ENCODE measurements at regions not wholly inside any gene's neighbourhood (a gene's known extent, or its start where the extent isn't known, plus 50 kb on each side); places are given as distances from the start of the nearest gene placed in this dataset.

- no peak for DNase-seq
- H3K27ac ChIP-seq (ENCODE audit: low read depth in 1 of 2, low read length in 2 of 2): no peak overlapping the region
- no peak overlapping the region for H3K4me3 Mint-ChIP-seq
- no peaks in the 10 kb centered on the region for H3K4me1 Mint-ChIP-seq (ENCODE audit: low read depth)
- peaks cover 0 to 4% of the 10 kb centered on the region in 2 experiments for H3K9me3 ChIP-seq (ENCODE audit: control insufficient read depth in 1 of 2, insufficient read depth in 1 of 2, low read length in 2 of 2)
- no peak for ATAC-seq (ENCODE audit: poor library complexity)
- TF ChIP-seq CTCF (IDR thresholded peaks at IDR 0.05): no peak
- no peaks in the 10 kb centered on the region for H3K4me1 ChIP-seq (ENCODE audit: insufficient read depth, low read length)
- no peaks in the 10 kb centered on the region for H3K36me3 ChIP-seq (ENCODE audit: insufficient read depth, low read length)
- no peak overlapping the region for H3K27ac Mint-ChIP-seq
- H3K36me3 Mint-ChIP-seq (ENCODE audit: low read depth): no peaks in the 10 kb centered on the region
- no peaks in the 10 kb centered on the region for H3K9me3 Mint-ChIP-seq
- intact Hi-C loops (cut with DNase I, micrococcal nuclease): no loop called here
- POLR2A ChIA-PET: no interaction called here
- no peaks in the 10 kb centered on the region for H3K27me3 Mint-ChIP-seq
- H3K27me3 ChIP-seq (ENCODE audit: control insufficient read depth in 1 of 2, insufficient read depth in 2 of 2, low read length in 2 of 2): no peaks in the 10 kb centered on the region
- H3K4me3 ChIP-seq (ENCODE audit: low read length): no peak overlapping the region
- CTCF ChIA-PET: no interaction called here
These were observed 78.5 kb upstream of the SPATA31D4 start for GRCh38 chr9:81849631-81850259.

GRCh38 chr9:81850724-81851123 is 77.5 kb upstream of the SPATA31D4 start:
- intact Hi-C loops (cut with DNase I, micrococcal nuclease): no loop called here
- no peak for TF ChIP-seq CTCF (IDR thresholded peaks at IDR 0.05)
- ChIA-PET POLR2A (no interaction called here), CTCF (no interaction called here)
- no peak for ATAC-seq (ENCODE audit: poor library complexity)
- Histone ChIP-seq H3K27ac (ENCODE audit: low read depth in 1 of 2, low read length in 2 of 2) (no peak overlapping the region), H3K27me3 (ENCODE audit: control insufficient read depth in 1 of 2, insufficient read depth in 2 of 2, low read length in 2 of 2) (no peaks in the 10 kb centered on the region), H3K36me3 (ENCODE audit: insufficient read depth, low read length) (no peaks in the 10 kb centered on the region), H3K9me3 (ENCODE audit: control insufficient read depth in 1 of 2, insufficient read depth in 1 of 2, low read length in 2 of 2) (peaks cover 0 to 4% of the 10 kb centered on the region in 2 experiments), H3K4me3 (ENCODE audit: low read length) (no peak overlapping the region), H3K4me1 (ENCODE audit: insufficient read depth, low read length) (no peaks in the 10 kb centered on the region)
- DNase-seq: no peak
- no peak overlapping the region for H3K4me3 Mint-ChIP-seq
- no peak overlapping the region for H3K27ac Mint-ChIP-seq
- H3K9me3 Mint-ChIP-seq: no peaks in the 10 kb centered on the region
- no peaks in the 10 kb centered on the region for H3K4me1 Mint-ChIP-seq (ENCODE audit: low read depth)
- H3K36me3 Mint-ChIP-seq (ENCODE audit: low read depth): no peaks in the 10 kb centered on the region
- no peaks in the 10 kb centered on the region for H3K27me3 Mint-ChIP-seq

- no peak overlapping the region for H3K4me3 ChIP-seq (ENCODE audit: low read length)
- no peak for TF ChIP-seq CTCF (IDR thresholded peaks at IDR 0.05)
- DNase-seq: no peak
- H3K9me3 ChIP-seq (ENCODE audit: control insufficient read depth in 1 of 2, insufficient read depth in 1 of 2, low read length in 2 of 2): peaks cover 0 to 4% of the 10 kb centered on the region in 2 experiments
- no peak for ATAC-seq (ENCODE audit: poor library complexity)
- Mint-ChIP-seq H3K27ac (no peak overlapping the region), H3K27me3 (no peaks in the 10 kb centered on the region), H3K4me1 (ENCODE audit: low read depth) (no peaks in the 10 kb centered on the region), H3K4me3 (no peak overlapping the region), H3K36me3 (ENCODE audit: low read depth) (no peaks in the 10 kb centered on the region), H3K9me3 (no peaks in the 10 kb centered on the region)
- H3K4me1 ChIP-seq (ENCODE audit: insufficient read depth, low read length): no peaks in the 10 kb centered on the region
- CTCF ChIA-PET: interaction anchor here (0.6 kb wide), 1 partner anchor 17 kb away, joined by 3 read pairs; no protein-coding TSS in a partner anchor
- intact Hi-C loops (cut with DNase I, micrococcal nuclease): no loop called here
- H3K27ac ChIP-seq (ENCODE audit: low read depth in 1 of 2, low read length in 2 of 2): no peak overlapping the region
- no peaks in the 10 kb centered on the region for H3K27me3 ChIP-seq (ENCODE audit: control insufficient read depth in 1 of 2, insufficient read depth in 2 of 2, low read length in 2 of 2)
- no peaks in the 10 kb centered on the region for H3K36me3 ChIP-seq (ENCODE audit: insufficient read depth, low read length)
- POLR2A ChIA-PET: no interaction called here
These were observed 76.9 kb upstream of the SPATA31D4 start for GRCh38 chr9:81851340-81851739.

Measured in CD4-positive, alpha-beta T cell (primary cell).